ENCODE measurements at regions not wholly inside any gene's neighbourhood (a gene's known extent, or its start where the extent isn't known, plus 50 kb on each side); places are given as distances from the start of the nearest gene placed in this dataset. TPM values are rescaled to one million over a fixed set of nuclear protein-coding genes. Genes with fewer than 3 reads are reported as not detected.

DNA sequence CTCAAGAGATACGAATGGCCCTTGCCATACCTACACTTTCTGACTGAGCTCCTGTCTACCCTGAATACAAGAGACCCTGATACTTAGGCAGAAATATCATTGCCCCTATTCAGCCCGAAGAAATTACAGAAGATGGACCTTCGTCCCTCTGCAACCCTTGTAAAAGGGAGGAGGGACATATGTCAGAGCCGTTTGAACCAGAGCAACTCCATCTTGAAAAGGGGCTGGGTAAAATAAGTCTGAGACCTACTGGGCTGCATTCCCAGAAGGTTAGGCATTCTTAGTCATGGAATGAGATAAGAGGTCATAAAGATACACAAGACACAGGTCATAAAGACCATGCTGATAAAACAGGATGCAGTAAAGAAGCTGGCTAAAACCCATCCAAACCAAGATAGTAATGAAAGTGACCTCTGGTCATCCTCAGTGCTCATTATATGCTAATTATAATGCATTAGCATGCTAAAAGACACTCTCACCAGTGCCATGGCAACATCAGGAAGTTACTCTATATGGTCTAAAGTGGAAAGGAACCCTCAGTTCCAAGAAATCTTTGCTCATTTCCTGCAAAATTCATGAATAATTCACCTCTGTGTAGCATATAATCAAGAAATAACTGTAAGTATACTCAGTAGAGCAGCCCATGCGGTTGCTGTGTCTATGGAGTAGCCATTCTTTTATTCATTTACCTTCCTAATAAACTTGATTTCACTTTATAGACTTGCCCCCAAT lies 49.7 kb upstream of the GPD1L start:
- no peaks in the 10 kb centered on the region for H3K36me3 ChIP-seq (ENCODE audit: control insufficient read depth, insufficient read depth, low read length)
- H3K4me3 ChIP-seq (ENCODE audit: low read depth, low read length), result no peak overlapping the region
- no peak for DNase-seq (ENCODE audit: low read depth)
- no peaks in the 10 kb centered on the region for H3K27me3 ChIP-seq (ENCODE audit: control insufficient read depth, insufficient read depth, low read length)
- POLR2A ChIA-PET, result no interaction called here
- TF ChIP-seq, protein P1, sequence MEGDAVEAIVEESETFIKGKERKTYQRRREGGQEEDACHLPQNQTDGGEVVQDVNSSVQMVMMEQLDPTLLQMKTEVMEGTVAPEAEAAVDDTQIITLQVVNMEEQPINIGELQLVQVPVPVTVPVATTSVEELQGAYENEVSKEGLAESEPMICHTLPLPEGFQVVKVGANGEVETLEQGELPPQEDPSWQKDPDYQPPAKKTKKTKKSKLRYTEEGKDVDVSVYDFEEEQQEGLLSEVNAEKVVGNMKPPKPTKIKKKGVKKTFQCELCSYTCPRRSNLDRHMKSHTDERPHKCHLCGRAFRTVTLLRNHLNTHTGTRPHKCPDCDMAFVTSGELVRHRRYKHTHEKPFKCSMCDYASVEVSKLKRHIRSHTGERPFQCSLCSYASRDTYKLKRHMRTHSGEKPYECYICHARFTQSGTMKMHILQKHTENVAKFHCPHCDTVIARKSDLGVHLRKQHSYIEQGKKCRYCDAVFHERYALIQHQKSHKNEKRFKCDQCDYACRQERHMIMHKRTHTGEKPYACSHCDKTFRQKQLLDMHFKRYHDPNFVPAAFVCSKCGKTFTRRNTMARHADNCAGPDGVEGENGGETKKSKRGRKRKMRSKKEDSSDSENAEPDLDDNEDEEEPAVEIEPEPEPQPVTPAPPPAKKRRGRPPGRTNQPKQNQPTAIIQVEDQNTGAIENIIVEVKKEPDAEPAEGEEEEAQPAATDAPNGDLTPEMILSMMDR (IDR thresholded peaks at IDR 0.05; ENCODE audit: insufficient read depth, low read depth, low read length), result no peak
- CTCF ChIA-PET, result interaction anchor here (1.1 kb wide), 1 partner anchor 87 kb away, joined by 3 read pairs; no protein-coding TSS in a partner anchor

Small RNAs in the stretch of these regions (small RNA-seq; reads per million reads assigned to genes)
- gene RF00019 (ENCODE audit: insufficient read length, low read depth, low replicate concordance), result not detected
